HG03196 (cell line): ENCODE measurements at regions not wholly inside any gene's neighbourhood (a gene's known extent, or its start where the extent isn't known, plus 50 kb on each side); places are given as distances from the start of the nearest gene placed in this dataset.
"Not testable (repeated sequence)": the region's sequence is repeated elsewhere in the genome, so short reads cannot be mapped to it uniquely, and the experiment has no call there.

Source experiments
- ATAC-seq: cut with Tn5 transposase; IDR thresholded peaks from one replicate; pipeline ENCODE4 v1.9.1; 2021; ENCODE audit not compliant: unreplicated experiment

GRCh38 chr3:17915341-17915740 lies 172.9 kb upstream of the TBC1D5 start:
- no peak for ATAC-seq

- ATAC-seq, result no peak
Observed at GRCh38 chr3:17913359-17913758, 170.9 kb upstream of the TBC1D5 start.

GRCh38 chr3:17911986-17912760 lies 169.7 kb upstream of the TBC1D5 start:
- ATAC-seq, result no peak

GRCh38 chr3:17910922-17911321 lies 168.5 kb upstream of the TBC1D5 start:
- no peak for ATAC-seq

GRCh38 chr3:17909714-17910113 lies 167.3 kb upstream of the TBC1D5 start:
- ATAC-seq, result no peak

DNA sequence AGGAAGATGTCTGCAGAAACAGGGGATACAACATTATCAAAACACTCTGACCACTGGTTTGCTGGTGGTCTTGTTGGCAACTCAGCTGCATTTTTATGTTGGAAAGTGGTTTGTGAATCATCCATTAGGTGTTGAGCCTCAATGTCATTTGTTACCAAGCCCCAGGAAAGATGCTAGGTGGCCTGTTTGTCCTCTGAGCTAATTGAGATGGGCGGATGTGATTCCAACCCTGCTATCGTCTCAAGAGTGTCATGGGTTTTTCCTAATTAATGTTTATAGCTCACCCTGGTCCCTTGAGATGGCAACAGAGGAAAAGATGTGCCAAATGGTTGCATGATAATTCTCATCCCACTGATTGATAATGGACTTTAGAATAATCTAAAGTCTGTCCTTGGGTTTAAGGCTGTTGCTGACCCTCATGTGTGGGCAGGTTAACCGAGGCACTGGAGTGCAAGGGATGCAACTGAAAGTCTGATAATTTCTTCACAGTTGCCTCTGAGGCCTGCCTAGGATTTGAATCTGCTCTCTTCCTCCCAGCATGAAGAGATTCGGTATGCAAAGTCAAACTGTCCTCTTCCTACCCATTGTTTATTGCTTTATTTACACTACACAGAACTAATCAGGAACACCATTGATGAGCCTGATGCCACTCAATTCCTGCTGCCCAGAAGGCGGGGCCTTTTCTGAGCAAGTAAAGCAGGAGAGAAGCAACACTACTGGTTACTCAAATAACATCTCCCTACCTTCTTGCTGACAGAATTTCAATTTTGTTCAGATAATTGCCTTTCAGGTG lies 166.2 kb upstream of the TBC1D5 start:
- no peak for ATAC-seq

GRCh38 chr3:17905996-17906395 lies 163.6 kb upstream of the TBC1D5 start:
- ATAC-seq, result no peak

DNA sequence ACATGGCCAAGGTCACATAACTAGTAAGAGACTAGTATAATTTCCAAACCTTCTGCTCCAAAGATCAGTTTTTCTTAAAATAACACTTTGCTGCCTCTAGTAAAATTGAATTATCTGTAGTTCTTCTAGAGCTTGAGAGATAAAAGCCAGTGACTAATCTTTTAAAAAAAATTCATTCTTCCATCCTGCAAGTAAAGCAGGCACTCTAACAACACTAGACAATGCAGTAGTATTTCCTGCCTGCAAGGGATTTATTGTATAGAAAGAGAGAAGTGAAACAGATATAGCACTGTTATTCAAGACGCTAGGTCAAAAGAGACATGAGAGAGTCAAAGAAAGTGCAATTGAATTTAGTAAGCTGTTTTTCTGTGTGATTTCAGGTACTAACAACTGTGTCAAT lies 159.5 kb upstream of the TBC1D5 start:
- ATAC-seq, result peak; percentile 76

DNA sequence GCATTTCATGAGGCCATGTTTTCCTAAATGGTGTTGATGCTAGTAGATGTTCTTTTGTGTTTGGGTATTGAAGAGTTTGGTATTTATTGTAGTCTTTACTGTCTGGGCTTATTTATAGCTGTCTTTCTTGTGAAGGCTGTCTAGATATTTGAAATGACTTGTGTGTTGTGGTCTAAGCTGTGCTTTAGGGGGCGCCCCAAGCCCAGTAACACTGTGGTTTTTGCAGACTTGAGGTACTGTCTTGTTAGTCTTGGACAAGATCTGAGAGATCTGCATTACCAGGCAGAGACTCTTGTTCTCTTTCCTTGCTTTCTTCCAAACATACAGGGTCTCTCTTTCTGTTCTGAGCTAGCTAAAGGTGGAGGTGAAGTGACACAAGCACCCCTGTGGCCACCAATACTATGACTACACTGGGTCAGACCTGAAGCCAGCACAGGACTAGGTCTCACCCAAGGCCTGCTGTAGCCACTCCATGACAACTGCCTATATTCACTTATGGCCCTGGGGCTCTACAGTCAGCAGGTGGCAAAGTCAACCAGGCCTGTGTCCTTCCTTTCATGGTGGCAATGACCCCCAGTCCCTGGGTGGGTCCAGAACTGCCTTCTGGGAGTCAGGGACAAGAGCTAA lies 152.1 kb upstream of the TBC1D5 start:
- ATAC-seq, result peak; percentile 72

- no peak for ATAC-seq
Observed at GRCh38 chr3:17891139-17891856, 148.9 kb upstream of the TBC1D5 start.

DNA sequence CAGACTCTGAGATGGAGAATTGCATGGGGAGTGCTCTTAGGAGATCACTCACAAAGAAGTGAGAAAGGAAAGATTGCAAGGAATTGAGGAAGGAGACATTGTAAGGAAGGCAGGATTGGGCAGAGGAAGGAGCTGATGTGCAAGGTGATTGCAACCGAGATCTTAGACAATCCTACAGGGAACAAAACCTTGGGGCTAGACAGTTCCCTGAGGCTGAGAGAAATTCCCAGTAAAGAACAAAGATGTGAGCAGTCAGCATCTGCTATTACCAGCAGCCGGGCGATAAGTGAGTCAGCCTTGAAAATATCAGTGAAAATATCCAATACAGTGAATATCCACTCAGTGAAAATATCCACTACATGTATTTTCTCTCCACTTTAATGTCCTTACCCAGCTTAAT lies 143.6 kb upstream of the TBC1D5 start:
- no peak for ATAC-seq

- no peak for ATAC-seq
Observed at GRCh38 chr3:17882981-17883380, 140.6 kb upstream of the TBC1D5 start.

DNA sequence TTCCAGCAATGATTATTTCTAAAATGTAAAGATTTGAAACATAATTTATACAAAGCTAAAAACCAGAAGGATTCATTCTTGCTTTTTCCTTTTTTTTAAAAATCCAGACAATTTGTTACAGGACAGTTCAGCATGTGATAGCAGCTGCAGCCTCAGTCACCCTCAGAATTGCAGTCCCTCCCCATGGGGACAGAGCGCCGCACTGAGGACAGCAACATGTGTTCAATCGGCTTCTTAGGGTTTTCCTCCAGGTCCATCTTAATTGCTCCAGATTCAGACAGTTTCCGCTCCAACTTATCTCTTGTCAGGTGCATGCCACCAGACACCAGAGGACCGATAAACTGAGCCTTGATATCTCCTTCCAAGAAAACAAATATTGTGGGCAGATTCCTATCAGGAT lies 134.9 kb upstream of the TBC1D5 start:
- no peak for ATAC-seq

- no peak for ATAC-seq
Observed at GRCh38 chr3:17874636-17875035, 132.2 kb upstream of the TBC1D5 start.

- no peak for ATAC-seq
Observed at GRCh38 chr3:17872457-17872856, 130.0 kb upstream of the TBC1D5 start.

- ATAC-seq, result no peak
Observed at GRCh38 chr3:17865631-17866030, 123.2 kb upstream of the TBC1D5 start.

- no peak for ATAC-seq
Observed at GRCh38 chr3:17861476-17861875, 119.0 kb upstream of the TBC1D5 start.

GRCh38 chr3:17860840-17861471 lies 118.5 kb upstream of the TBC1D5 start:
- ATAC-seq, result not testable (repeated sequence)

- ATAC-seq, result peak; percentile 80
Observed at GRCh38 chr3:17852217-17852616, 109.8 kb upstream of the TBC1D5 start.

DNA sequence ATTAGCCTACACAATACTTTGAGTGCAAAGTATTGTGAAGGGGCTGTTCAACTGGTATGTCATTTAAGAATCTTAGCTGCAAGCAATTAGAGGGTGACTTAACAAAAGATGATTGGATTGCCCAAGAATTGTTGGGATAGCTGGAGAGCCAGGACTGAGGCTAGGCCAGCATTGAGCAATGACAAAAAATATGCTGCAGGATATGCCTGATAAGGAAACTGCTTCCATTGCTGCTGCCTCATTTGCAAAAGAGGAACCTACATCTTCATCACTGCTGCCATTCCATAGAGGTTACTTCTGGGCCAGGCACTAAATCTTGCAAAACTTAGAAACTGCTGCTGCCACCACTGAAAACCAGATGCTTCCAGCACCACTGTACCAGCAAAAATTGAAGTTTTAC lies 108.0 kb upstream of the TBC1D5 start:
- ATAC-seq, result no peak

DNA sequence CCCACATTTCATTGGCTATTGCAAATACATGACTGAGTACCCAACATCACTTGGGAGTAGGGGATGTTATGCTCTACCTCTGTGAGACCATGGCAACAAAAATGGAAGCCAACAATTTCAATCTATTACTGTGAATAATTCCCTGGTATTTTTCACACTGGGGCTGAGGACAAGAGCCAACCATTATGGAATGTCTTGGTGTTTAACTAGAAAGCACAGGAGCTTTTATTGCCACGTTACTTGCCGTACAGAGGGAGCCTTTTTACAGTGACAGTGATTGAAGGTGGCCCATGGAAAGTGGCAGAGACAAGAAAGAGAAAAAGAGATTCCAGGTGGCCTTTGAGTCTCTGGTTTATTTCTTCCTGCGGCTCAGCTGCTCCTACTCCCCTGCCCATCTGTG lies 105.7 kb upstream of the TBC1D5 start:
- no peak for ATAC-seq
